Neutrophil (primary cell): ENCODE measurements at regions not wholly inside any gene's neighbourhood (a gene's known extent, or its start where the extent isn't known, plus 50 kb on each side); places are given as distances from the start of the nearest gene placed in this dataset.
"Not testable (repeated sequence)": the region's sequence is repeated elsewhere in the genome, so short reads cannot be mapped to it uniquely, and the experiment has no call there.

Experiments
- H3K27ac ChIP-seq: fragments of 200-600 bp; sonication (generic); 2 replicates; pipeline ENCODE4 v1.5.1; 2016; ENCODE audit warnings: mild to moderate bottlenecking, moderate library complexity
- H3K27me3 ChIP-seq: fragments of 200-600 bp; sonication (generic); 2 replicates; pipeline ENCODE4 v1.6.0; 2016; ENCODE audit warnings: mild to moderate bottlenecking
- H3K36me3 ChIP-seq: fragments of 200-600 bp; sonication (generic); 2 replicates; pipeline ENCODE4 v1.5.1; 2017
- H3K4me1 ChIP-seq, 2 experiments: fragments of 200-600 bp in 1 of 2; sonication (generic) in 1 of 2; 1 replicate in 1 of 2; 2 replicates in 1 of 2; pipeline versions ENCODE4 v1.5.1 to v1.6.1; 2013 to 2016; ENCODE audit warnings: low read depth in 1 of 2, low read length in 1 of 2, mild to moderate bottlenecking in 1 of 2, moderate library complexity in 1 of 2; ENCODE audit not compliant: control insufficient read depth in 1 of 2, insufficient read depth in 1 of 2
- H3K4me3 ChIP-seq, 2 experiments: fragments of 200-600 bp in 1 of 2; sonication (generic) in 1 of 2; 1 replicate in 1 of 2; 2 replicates in 1 of 2; pipeline ENCODE4 v1.5.1; 2013 to 2016; ENCODE audit warnings: low read depth in 1 of 2, low read length in 1 of 2, mild to moderate bottlenecking in 1 of 2, moderate library complexity in 1 of 2
- H3K9me3 ChIP-seq: fragments of 200-600 bp; sonication (generic); 2 replicates; pipeline ENCODE4 v1.5.1; 2016
- CTCF ChIP-seq: fragments of 200-600 bp; sonication (generic); IDR thresholded peaks from 2 replicates; pipeline ENCODE4 v1.5.1; 2016; ENCODE audit warnings: antibody characterized with exemption

- Histone ChIP-seq H3K4me1 (no peaks in the 10 kb centered on the region), H3K27me3 (no peaks in the 10 kb centered on the region), H3K9me3 (no peaks in the 10 kb centered on the region), H3K4me3 (no peak overlapping the region), H3K36me3 (no peaks in the 10 kb centered on the region), H3K27ac (no peak overlapping the region)
- TF ChIP-seq CTCF, result no peak
Measured at GRCh38 chr16:47977802-47978201, 178.0 kb downstream of the ABCC12 start.

- Histone ChIP-seq H3K27ac (no peak overlapping the region), H3K4me1 (no peaks in the 10 kb centered on the region), H3K36me3 (no peaks in the 10 kb centered on the region), H3K4me3 (no peak overlapping the region), H3K9me3 (no peaks in the 10 kb centered on the region), H3K27me3 (no peaks in the 10 kb centered on the region)
- no peak for TF ChIP-seq CTCF
Measured at GRCh38 chr16:47976636-47977210, 179.1 kb downstream of the ABCC12 start.

DNA sequence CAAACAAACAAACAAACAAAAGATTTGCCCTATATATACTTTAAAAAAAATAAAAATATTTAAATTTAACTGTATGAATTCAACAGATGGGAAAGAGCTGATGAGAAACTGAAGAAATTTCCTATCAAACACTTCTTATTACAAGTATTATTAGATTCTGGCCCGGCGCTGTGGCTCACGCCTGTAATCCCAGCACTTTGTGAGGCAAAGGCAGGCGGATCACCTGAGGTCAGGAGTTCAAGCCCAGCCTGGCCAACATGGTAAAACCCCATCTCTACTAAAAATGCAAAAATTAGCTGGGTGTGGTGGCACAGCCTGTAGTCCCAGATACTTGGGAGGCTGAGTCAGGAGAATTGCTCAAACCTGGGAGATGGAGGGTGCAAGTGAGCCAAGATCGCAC lies 180.8 kb downstream of the ABCC12 start:
- H3K36me3 ChIP-seq, H3K27me3 ChIP-seq, H3K4me3 ChIP-seq, H3K9me3 ChIP-seq, H3K27ac ChIP-seq, H3K4me1 ChIP-seq: not testable (repeated sequence)

DNA sequence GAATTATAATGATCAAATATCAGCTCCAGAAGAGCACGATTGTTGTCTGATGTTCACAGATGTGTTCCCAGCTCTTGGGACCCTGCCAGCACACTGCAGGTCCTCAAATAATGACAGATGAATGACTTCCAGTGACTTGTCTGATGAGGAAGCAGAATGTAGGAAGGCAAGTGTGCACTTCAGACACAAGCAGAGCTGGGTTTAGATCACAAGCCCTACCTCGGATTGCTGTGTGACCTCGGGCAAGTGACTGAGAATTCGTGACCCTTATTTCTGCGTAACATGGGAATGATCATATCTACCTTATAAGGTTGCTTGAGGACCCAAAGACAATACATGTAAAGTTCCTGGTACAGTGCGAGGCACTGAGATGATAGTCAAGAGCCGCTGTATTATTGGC lies 182.2 kb downstream of the ABCC12 start:
- Histone ChIP-seq H3K9me3 (no peaks in the 10 kb centered on the region), H3K4me3 (no peak overlapping the region), H3K36me3 (no peaks in the 10 kb centered on the region), H3K27ac (no peak overlapping the region), H3K27me3 (no peaks in the 10 kb centered on the region), H3K4me1 (no peaks in the 10 kb centered on the region)
- TF ChIP-seq CTCF, result no peak

GRCh38 chr16:47972246-47972985 lies 183.4 kb downstream of the ABCC12 start:
- Histone ChIP-seq H3K27me3 (no peaks in the 10 kb centered on the region), H3K4me3 (no peak overlapping the region), H3K4me1 (no peaks in the 10 kb centered on the region), H3K27ac (no peak overlapping the region), H3K9me3 (no peaks in the 10 kb centered on the region), H3K36me3 (no peaks in the 10 kb centered on the region)
- no peak for TF ChIP-seq CTCF

GRCh38 chr16:47971225-47971624 lies 184.6 kb downstream of the ABCC12 start:
- no peak overlapping the region for H3K4me3 ChIP-seq

More at GRCh38 chr16:47971225-47971624, 184.6 kb downstream of the ABCC12 start:
- H3K27me3 ChIP-seq, result no peaks in the 10 kb centered on the region
- no peaks in the 10 kb centered on the region for H3K36me3 ChIP-seq
- H3K4me1 ChIP-seq, result no peaks in the 10 kb centered on the region
- no peaks in the 10 kb centered on the region for H3K9me3 ChIP-seq
- no peak overlapping the region for H3K27ac ChIP-seq
- no peak for TF ChIP-seq CTCF
